GM18870 (cell line): ENCODE measurements at regions not wholly inside any gene's neighbourhood (a gene's known extent, or its start where the extent isn't known, plus 50 kb on each side); places are given as distances from the start of the nearest gene placed in this dataset.

Experiments
- ATAC-seq: cut with Tn5 transposase; IDR thresholded peaks from one replicate; pipeline ENCODE4 v1.9.1; 2021; ENCODE audit warnings: moderate library complexity; ENCODE audit not compliant: unreplicated experiment

GRCh38 chr15:77557564-77557963, 75.1 kb downstream of the LINGO1 start:
- ATAC-seq: no peak

- ATAC-seq: no peak
Observed at GRCh38 chr15:77557144-77557543, 75.6 kb downstream of the LINGO1 start.

- ATAC-seq: no peak
Observed at GRCh38 chr15:77556622-77557021, 76.1 kb downstream of the LINGO1 start.

GRCh38 chr15:77555232-77555631, 77.5 kb downstream of the LINGO1 start:
- ATAC-seq: no peak

GRCh38 chr15:77554306-77555080, 78.2 kb downstream of the LINGO1 start:
- no peak for ATAC-seq

GRCh38 chr15:77553695-77554094, 79.0 kb downstream of the LINGO1 start:
- ATAC-seq: no peak

- no peak for ATAC-seq
Observed at GRCh38 chr15:77553257-77553656, 79.5 kb downstream of the LINGO1 start.

GRCh38 chr15:77552066-77552465, 80.6 kb downstream of the LINGO1 start:
- no peak for ATAC-seq

- ATAC-seq: no peak
Observed at GRCh38 chr15:77550301-77551251, 82.1 kb downstream of the LINGO1 start.

GRCh38 chr15:77549576-77550288, 83.0 kb downstream of the LINGO1 start:
- ATAC-seq: no peak

- ATAC-seq: no peak
Observed at GRCh38 chr15:77548589-77549557, 83.8 kb downstream of the LINGO1 start.

- no peak for ATAC-seq
Observed at GRCh38 chr15:77547801-77548588, 84.7 kb downstream of the LINGO1 start.

- ATAC-seq: no peak
Observed at GRCh38 chr15:77546870-77547269, 85.8 kb downstream of the LINGO1 start.

GRCh38 chr15:77546050-77546501, 86.6 kb downstream of the LINGO1 start:
- no peak for ATAC-seq

GRCh38 chr15:77545058-77545457, 87.7 kb downstream of the LINGO1 start:
- no peak for ATAC-seq

GRCh38 chr15:77544162-77544561, 88.5 kb downstream of the LINGO1 start:
- no peak for ATAC-seq

GRCh38 chr15:77543159-77543882, 89.4 kb downstream of the LINGO1 start:
- ATAC-seq: no peak

GRCh38 chr15:77542491-77543001, 90.2 kb downstream of the LINGO1 start:
- ATAC-seq: no peak
